NOMO-1 treated with dmso at 0.1 percent for 144 hours (cell line): ENCODE measurements at regions not wholly inside any gene's neighbourhood (a gene's known extent, or its start where the extent isn't known, plus 50 kb on each side); places are given as distances from the start of the nearest gene placed in this dataset.

ENCODE experiments used
- DNase-seq: peaks from one replicate; lab custom pipeline; 2025; ENCODE audit not compliant: unreplicated experiment; lab: John Stamatoyannopoulos, UW

DNA sequence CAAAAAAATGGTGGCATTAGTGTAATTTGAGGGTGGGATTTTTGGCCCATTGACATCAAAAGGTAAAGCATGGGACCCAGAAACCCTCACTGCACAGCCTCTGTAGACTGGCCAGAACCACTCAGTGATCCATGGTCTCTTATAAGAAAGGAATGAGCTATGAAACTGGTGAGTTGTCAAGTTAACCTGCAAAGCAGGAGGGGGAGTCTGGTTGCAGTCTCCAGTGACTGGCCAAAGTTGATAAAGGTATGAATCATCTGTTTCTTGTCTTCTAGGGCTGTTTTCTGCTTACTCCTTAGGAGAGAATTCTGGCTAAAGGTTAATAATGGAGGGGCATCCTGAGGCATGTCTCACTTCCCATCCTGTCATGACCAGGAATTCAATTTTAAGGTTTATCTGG is 325.2 kb downstream of the TLR4 start:
- DNase-seq = no peak

DNA sequence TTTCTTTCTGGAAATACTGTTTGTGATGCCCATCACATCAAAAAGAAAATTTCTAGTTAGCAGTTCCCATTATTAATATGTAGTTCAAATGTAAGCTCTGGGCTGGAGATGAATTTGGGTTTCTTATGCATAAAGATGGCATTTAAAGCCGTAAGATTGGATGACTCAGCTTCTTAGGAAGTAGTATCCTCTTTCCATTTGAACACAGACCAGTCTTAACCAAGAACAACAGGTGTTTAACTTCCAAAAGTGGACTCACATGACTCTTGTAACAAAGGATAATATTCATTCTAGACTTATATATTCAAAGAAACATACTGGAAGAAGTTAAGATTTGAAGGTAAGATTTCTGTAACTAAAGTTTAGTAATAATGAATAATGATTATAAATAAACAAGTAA is 330.5 kb downstream of the TLR4 start:
- DNase-seq = no peak

DNA sequence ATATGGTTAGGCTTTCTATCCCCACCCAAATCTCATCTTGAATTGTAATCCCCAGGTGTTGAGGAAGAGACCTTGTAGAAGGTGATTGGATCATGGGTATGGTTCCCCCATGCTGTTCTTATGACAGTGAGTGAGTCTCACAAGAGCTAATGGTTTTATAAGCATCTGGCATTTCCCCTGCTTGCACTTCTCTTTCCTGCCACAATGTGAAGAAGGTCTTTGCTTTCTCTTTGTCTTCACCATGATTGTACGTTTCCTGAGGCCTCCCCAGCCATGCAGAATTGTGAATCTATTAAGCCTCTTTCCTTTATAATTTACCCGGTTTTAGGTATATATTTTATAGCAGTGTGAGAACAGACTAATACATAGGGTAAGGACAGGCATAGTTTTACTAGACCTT is 334.5 kb downstream of the TLR4 start:
- DNase-seq = no peak

DNA sequence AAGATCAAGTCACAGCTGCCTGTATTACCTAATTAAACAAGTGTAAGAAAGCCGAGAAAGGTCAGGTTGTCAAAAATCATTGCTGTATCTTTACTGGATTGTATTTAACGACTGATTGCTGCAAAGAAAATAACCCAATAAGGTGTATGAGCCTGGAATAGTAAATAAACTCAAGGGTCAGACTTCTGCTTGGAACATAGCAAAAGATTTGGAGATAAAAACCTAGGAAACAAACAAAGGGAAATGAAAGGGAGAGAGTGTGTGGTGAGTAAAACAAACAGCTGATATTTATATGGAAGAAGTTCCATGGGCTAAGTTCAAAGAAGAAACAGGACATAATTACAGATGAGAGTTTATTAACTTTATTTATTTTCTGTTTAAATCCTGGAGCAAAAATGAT is 354.0 kb downstream of the TLR4 start:
- no peak for DNase-seq

DNA sequence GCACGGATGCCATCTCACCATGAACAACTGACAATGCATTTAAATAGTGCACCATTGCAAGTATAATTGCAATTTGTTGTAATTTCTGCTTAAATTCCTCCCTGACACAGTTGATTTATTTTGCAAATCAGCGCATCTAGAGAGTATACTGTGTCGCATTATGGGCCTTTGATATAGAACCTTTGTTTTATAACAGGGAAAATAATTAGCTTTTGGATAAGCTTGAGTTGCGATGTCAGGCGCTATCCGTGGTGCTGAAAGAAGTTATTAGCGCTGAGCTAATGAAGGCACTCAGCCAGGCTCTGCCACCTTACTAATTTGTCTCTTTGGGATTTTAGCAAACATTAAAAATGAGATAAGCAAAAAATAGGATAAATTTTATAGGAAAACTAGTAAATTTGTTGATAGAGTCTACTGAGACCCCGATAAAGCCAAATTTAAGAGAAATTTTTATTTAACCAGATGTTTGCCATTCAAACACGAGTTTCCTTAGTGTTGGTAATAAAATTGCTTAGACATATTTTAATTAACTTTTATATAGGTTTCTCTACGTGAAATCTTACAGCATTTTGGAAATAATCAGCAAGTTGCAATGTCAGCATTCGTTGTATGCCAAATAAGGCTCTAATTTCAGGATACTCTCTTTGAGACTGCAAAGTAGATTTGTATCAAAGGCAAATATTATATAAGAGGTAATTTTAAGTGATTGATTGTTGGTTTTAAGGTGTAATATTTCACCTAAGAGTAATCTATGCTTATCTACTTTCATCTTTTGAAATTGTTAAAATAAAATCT is 355.5 kb downstream of the TLR4 start:
- no peak for DNase-seq

DNA sequence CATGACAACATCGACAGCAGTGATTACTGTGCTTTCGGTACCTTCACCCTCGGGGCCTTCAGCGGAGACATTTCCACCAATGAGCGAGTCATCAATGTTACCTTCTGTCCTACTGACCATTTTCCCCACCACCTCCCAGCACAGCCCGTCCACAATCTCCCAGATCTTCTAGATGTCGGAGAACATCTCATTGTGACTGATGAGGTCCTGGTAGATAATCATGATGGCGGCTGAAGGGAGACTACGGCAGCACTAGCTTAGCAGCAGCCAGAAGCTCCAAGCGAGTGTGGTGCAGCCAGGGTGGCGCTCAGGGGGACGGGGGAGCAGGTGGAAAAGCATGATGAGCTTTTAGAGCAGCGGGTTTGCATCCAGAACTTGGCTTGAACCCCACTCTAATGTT is 379.0 kb downstream of the TLR4 start:
- DNase-seq = no peak

DNA sequence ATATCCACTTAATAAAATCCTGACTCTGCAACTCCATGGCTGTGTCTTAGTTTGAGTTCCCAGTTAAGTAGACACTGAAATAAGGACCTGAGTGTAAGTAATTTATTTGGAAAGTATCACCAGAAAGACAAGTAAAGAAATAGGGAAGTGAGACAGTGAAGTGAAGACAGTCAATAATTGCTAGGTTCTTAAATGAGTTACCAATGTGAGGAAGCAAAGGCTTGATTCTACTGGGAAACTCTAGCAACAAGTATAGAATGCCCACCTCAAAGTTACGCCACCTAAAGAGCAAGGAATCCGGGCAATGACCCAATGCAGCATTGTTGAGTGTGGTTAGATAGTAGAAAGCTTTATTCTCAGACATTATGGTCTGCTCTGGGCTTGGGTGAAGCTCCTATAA is 383.9 kb downstream of the TLR4 start:
- no peak for DNase-seq

DNA sequence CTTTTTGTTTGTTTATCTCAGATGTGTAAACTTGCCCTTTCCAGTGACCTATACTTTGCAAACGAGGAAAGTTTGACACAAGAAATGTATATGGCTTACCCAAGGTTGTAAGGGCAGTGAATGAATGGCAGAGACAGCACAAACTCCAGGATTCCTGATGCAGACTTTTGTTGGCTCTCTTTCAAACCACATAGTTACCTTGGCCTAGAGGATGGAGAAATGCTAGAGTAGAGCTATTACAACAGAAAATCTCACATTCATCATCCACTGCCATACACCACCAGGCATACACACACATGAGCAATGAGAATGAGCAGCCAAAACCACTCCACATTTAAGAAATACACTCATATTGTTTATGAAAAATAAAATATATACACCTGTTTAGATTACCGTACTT is 387.0 kb downstream of the TLR4 start:
- DNase-seq = no peak

DNA sequence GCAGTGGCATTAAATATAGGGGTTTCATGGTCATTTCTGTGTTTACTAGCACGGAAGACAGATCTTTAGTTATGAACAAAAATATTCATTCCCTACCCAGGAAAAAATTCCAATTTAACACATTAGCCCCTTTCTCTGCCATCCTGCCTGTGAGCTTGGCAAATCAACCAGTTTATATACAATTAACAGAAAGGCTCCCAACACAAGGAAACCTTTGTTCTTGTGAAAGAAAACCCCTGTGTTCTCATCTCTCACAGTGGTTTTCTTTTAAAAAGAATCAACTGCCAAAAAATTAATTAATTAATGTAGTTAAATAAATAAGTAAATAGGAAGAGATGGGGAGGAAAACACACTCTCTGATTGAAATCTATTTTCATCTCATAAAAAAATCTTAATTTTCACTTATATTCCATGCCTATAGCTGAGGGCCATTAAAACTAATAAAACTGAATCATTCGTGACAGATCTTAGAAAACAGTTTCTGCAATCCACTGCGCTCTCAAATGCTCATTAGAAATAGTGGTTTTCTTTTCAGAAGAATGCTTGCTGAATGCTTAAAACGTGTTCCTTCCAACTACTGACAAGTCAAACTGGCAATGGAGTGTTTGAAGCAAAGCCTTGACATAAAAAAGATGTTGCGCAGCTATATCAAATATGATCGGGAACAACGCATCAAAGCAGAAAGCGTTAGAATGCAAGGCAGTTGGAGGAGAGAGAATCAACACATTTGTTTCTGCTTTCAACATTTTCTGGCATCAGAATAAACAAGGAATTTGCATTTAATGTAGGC is 387.7 kb downstream of the TLR4 start:
- DNase-seq = no peak

DNA sequence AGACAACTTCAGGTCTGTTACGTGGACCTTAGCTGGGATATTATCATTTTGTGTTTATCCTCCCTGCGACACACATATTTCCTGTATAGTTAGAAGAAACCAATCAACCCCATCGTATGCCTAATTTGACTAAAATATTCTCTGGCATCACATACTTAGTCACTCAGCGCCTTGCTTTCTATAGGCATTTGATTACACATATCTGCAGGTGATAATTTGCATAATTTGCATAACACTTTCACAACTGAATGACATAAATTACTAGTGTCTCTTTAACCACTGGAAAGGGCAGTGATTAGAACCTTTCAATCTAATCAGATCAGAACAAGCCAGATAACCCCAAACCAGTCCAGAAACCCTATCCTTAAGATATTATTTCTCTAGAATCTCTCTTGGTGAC is 390.2 kb downstream of the TLR4 start:
- DNase-seq = no peak

DNA sequence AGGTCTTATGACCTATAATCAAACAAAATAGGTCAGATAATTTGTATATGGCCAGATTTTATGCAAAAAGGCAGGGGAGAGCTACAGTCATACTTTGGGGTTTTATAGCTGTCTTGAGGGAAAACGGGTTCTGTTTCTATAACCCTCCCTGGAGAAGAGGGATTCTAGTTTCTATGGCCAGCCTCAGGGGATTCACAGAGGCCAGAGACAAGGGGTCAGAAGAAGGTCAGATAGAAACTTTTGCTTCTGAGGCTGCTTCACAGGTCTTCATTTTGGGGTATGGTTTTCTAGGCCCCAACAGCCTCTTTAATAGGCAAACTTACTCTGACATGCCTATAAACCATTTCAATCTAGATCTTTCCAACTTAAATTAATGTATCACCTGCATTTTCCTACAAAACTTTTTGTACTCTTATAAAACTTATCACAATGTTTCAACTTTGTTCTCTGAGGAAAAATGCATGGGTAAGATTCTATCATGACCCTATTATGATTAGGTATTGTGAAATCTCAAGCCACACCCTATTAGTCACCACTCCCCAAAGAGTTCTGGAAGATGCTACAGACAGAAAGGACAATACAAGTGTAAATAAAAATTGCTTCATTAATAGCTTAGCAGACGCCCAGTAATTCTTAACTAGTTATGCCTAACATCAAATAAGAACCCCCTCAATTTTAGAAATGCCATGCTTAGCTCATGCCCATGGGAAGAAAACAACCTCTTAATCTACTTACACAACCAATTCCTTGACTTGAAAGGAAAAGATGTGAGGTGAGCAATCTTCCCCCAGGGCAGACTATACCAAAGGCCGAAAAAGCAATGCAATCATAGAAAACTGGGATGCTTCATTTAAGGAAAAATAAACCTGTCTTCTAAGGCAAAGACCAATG is 396.6 kb downstream of the TLR4 start:
- no peak for DNase-seq

DNA sequence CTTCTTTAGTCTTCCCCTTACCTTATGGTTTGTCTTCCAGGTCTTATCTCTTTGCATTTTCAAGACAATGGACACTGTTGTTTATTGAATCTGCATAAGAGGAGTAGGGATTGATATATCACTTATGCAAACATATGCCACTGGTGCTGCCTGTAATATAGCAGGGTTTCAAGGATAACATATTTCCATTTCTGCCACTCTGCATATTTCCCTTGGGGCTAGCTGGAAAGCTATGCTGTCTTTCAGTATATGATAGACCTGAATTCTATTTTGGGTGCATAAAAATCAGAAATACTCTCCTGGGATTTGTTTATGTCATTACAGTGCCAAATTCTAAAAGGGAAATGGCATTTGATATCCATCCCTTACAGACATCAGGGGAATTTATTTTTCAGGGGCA is 400.2 kb downstream of the TLR4 start:
- DNase-seq = no peak

DNA sequence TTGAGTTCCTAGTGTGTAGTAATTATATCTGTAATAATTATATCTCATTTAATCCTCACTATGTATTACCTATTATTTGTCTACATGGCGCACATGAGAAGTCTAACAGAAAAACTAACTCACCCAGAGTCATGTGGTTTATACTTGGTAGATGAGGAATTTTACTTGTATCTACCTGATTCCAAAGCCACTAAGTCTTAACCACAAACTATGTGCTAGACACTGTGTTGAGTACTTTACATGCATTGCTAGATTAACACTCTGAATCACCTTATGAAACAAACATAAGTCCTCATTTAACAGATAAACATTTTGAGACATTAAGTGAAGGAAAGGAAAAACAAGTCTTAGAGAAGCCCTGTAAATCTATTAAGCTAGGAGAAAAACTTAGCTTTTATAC is 404.8 kb downstream of the TLR4 start:
- DNase-seq = no peak

DNA sequence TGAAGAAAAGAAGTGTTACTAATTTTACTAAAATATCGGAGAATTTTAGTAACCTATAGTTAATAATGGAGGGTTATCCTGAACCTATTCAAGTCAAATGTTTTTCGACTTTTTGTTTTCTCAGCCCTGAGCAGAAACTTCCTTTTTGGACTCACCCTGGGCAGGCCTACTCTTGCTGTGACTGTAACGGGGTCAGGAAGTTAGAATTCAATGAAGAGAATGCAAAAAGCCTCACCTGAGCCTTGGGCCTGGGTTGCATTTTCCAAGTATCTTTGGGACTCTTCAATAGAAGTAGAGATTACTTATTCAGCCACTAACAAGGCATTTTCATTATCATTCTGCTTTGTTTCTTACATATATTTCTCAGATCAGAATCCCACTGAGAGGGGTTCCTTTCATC is 405.3 kb downstream of the TLR4 start:
- no peak for DNase-seq

DNA sequence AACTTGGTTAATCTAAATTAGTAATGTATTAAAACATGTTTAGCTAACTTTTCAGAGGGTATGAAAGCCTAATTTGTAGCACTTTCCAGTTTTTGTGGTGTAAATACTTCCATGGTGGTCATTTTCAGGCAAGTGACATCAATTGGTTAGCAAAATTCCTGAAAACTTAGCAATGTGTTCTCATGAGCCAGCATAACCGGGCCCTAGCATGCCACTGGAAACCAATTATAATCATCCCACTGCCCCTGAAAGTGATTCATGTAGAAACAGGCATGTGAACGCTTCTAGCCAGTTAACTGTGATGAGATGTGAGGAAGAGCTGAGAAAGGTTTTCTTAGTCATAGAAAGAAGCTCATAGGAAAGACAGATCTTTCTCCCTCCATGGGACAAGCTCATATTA is 417.2 kb downstream of the TLR4 start:
- DNase-seq = no peak

DNA sequence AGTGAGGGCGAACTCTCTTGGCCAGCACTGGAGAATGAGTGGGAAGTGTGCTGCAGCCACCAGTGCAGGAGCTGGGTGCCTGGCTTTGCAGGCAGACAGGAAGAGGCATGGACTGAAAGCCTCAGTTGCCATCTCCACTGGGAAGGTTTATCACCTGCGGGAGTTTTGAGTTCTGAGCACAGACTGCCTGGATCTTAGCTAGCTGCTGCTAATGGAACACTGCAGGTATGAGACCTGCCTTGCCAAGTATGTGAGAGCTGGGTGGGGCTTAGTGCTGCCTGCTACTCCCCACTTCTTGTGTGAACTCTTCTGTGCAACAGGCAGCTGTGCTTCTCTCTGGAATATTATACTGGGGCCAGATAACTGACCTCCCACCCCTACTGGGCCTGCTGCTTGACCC is 424.1 kb downstream of the TLR4 start:
- DNase-seq = no peak

DNA sequence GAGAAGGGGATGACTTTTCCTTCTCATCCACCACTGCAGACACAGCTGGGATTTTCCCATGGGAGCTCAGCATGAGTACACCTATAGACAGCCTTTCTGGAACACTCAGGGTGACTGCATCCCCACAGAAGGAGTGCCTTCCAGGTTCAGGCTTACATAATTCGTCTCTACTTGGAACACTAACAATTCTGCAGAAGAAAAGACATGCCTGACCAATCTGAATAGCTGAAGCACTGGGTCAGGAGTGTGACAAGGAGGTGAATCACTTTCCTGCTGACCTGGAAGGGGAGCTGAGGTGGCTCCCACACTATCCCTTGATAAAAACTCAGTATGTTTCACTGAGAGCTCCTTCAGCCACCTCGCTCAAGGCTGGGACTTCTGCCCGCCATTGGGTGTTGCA is 425.3 kb downstream of the TLR4 start:
- DNase-seq = no peak

DNA sequence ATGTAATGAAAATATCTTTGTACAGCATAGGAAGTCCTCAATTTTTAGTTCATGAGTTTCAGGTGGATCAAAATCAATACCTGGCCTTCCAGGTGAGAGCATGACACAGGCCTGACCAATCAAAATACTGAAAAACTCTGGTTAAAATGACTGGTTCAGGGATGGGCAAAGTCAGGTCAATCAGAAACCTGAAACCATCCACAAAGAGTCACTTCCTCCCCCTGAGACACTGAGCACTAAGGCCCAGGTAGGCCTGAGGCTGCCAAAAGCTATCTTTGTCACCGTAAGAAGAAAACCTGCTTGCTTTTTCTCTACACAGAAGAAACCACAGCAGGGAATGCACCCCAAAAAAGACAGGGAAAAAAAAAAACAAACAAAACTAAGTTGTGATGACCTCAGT is 444.8 kb downstream of the TLR4 start:
- DNase-seq = no peak

DNA sequence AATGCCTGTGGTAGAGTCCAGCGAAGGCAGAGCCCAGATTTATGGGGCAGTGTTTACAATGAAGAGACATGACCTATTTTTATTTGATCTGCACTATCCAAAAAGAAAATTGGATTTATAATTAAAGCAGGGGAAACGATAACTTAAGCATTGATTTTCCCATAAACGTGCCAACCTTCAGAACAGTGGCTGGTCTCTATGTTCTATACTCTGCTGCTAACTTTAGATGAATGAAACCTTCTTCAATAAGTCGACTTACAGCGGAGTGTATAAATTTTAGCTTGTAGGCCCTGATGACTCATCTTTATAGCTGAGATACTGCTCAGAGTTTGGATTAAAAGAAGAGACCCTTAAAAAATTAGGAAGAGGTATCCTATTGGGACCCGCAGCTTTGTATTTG is 452.6 kb downstream of the TLR4 start:
- DNase-seq = no peak

DNA sequence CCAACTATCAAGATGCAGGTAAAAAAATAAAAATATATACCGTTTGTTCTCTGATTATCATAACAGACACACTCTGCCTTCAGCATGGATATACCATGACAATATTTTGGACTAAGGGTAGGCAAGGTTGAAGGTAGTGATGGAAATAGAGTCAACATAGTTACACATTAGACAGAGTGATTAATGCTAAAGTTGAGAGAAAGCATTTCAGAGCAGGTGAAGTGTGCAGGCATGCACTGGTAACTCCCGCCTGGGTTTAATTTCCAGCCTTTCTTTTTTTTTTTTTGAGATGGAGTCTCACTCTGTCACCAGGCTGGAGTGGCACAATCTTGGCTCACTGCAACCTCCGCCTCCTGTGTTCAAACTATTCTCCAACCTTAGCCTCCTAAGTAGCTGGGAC is 458.5 kb downstream of the TLR4 start:
- DNase-seq = no peak

DNA sequence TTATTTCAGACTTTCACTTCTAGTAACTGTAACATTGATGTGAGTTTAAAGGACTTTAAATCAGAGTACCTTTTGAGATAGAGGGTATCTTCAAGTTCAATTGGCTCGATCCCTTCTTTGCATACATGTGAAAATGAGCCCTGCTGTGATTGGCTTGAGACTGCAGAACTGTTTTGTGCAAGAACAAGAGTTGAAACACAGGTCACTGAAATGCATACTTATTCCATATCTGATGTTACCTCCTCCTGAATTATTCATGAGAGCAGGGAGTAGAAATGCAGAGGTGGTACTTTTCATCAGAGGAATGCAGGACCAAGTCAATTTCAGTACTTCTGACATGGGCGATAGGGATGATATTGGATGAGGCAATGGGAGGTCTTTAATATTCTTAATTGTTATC is 459.5 kb downstream of the TLR4 start:
- DNase-seq = no peak

DNA sequence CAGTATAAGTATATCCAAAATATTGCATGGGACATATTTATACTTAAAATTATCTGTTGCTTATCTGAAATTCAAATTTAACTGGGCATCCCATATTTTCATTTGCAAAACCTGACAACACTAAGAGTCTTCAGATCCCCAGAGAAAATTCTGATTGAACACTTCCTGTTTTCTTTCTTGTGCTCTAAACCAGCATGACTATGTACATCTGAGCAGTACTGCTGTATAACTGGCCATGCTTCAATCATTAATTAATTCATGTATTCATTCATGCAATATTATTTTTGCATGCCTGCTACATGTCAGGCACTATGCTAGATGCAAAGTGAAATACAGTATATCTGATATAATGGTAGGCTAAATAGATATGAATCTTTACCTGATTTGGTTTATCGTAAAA is 461.2 kb downstream of the TLR4 start:
- DNase-seq = no peak
